Spleen (tissue), 11 donors: ENCODE measurements at regions not wholly inside any gene's neighbourhood (a gene's known extent, or its start where the extent isn't known, plus 50 kb on each side); places are given as distances from the start of the nearest gene placed in this dataset.

Experiments used
- DNase-seq: peaks from one replicate; pipeline ENCODE4 v3.0.0-alpha.2; 2020
- H3K27ac ChIP-seq, 8 donors: fragments of 200-600 bp; sonication (generic) in 7 of 8; 1 replicate in 4 of 8; 2 replicates in 4 of 8; pipeline versions ENCODE4 v1.5.0 to v1.8.0; 2016 to 2021; ENCODE audit warnings: inconsistent platforms in 4 of 8, mild to moderate bottlenecking in 4 of 8, moderate library complexity in 1 of 8
- H3K27me3 ChIP-seq, 7 donors: fragments of 200-600 bp; sonication (generic) in 6 of 7; replicated peaks in 1 of 7; 1 replicate in 4 of 7; 2 replicates in 3 of 7; pipeline versions ENCODE4 v1.5.0 to v1.8.0; 2016 to 2021; ENCODE audit warnings: inconsistent platforms in 3 of 7, mild to moderate bottlenecking in 1 of 7
- H3K36me3 ChIP-seq, 6 donors: fragments of 200-600 bp; sonication (generic) in 5 of 6; 1 replicate in 4 of 6; 2 replicates in 2 of 6; pipeline versions ENCODE4 v1.5.0 to v1.8.0; 2016 to 2021; ENCODE audit warnings: inconsistent platforms in 2 of 6
- H3K4me1 ChIP-seq, 6 donors: fragments of 200-600 bp; sonication (generic) in 5 of 6; 1 replicate in 3 of 6; 2 replicates in 3 of 6; pipeline versions ENCODE4 v1.5.0 to v1.8.0; 2016 to 2021; ENCODE audit warnings: inconsistent platforms in 3 of 6
- H3K4me3 ChIP-seq, 8 donors: fragments of 200-600 bp; sonication (generic) in 7 of 8; 1 replicate in 4 of 8; 2 replicates in 4 of 8; pipeline versions ENCODE4 v1.5.0 to v1.8.0; 2016 to 2021; ENCODE audit warnings: inconsistent platforms in 4 of 8, mild to moderate bottlenecking in 4 of 8, moderate library complexity in 2 of 8
- H3K9me3 ChIP-seq, 8 donors: fragments of 200-600 bp; sonication (generic) in 7 of 8; 1 replicate in 4 of 8; 2 replicates in 4 of 8; pipeline versions ENCODE4 v1.5.0 to v1.8.0; 2016 to 2021; ENCODE audit warnings: inconsistent platforms in 4 of 8
- CTCF ChIP-seq, 11 experiments: fragments of 200-600 bp in 7 of 11; fragments of 450-650 bp in 4 of 11; sonication (generic) in 4 of 11; IDR thresholded peaks in 8 of 11; conservative IDR thresholded peaks in 3 of 11; 1 replicate in 7 of 11; 2 replicates in 4 of 11; pipeline versions ENCODE4 v1.4.0 to v1.8.0; 2016 to 2021; ENCODE audit warnings: antibody characterized with exemption in 11 of 11, inconsistent platforms in 4 of 11, mild to moderate bottlenecking in 1 of 11
- POLR2A ChIP-seq, 3 donors: fragments of 450-650 bp; IDR thresholded peaks; one replicate each; pipeline ENCODE4 v1.5.1; 2017; ENCODE audit warnings: antibody characterized with exemption in 3 of 3, mild to moderate bottlenecking in 1 of 3
- POLR2AphosphoS5 ChIP-seq, 3 donors: sonication (generic); formaldehyde crosslinking; IDR thresholded peaks; one replicate each; pipeline ENCODE4 v1.5.1; 2017; ENCODE audit warnings: antibody characterized with exemption in 3 of 3
- WGBS, 5 donors: extraction: QIAGEN DNeasy Blood & Tissue Kit in 3 of 5; methylation state at CpG; one replicate each; pipeline versions ENCODE4 v1.1.5 to v1.1.7; 2013 to 2018; 5-methylcytosine and 5-hydroxymethylcytosine counted together
- intact Hi-C: fragments of 100-400 bp; cut with DNase I; formaldehyde crosslinking; loops from one replicate; pipeline ENCODE4 v1.15.0; 2023; ENCODE audit warnings: low total_unique reads
- donor health status: healthy with polysubstance abuse.
- donor health status: DM: no; HTN: no; CAD: no; lungs with moderate emphysema.
- donor health status: DM: no; HTN: no; CAD: no.
- donor health status: Bipolar disorder and iron deficiency.
- donor health status: healthy.
- donor health status: DM: no; HTN: no; CAD: no.
- donor health status: DM: yes; HTN: yes; CAD: no.

DNA sequence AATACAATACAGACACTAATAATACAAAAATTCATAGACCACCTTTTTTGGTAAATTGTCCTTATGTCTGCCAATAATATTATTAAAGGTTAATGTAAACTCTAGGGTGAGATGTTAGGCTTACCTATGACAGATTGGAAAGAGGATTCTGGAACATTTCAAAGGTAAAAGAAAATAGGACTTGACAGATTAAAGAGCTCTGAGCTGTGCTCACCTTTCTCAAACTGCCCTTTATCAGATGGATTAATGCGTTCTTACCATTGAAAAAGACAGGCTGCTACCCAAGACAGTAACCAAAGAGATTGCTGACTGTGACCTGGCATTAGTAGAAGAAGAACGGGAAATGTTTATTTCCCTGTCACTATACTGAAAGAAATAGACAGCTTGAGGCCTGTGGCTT lies 156.1 kb upstream of the MRPS30 start:
- Histone ChIP-seq H3K9me3 (peaks cover 4 to 41% (median 28%) of the 10 kb centered on the region in 8 donors), H3K36me3 (no peaks in the 10 kb centered on the region), H3K27ac (no peak overlapping the region), H3K27me3 (no peaks in the 10 kb centered on the region), H3K4me3 (no peak overlapping the region), H3K4me1 (no peaks in the 10 kb centered on the region)
- no peak for DNase-seq
- TF ChIP-seq CTCF (IDR thresholded peaks at IDR 0.05 in 8 of 11, conservative IDR thresholded peaks at IDR 0.05 in 3 of 11): no peak
- TF ChIP-seq POLR2A (IDR thresholded peaks at IDR 0.05): no peak
- no peak for TF ChIP-seq POLR2AphosphoS5 (IDR thresholded peaks at IDR 0.05)
- WGBS, 5 donors: 32 to 44% (median 38%) methylated on average over 2 of the region's 2 CpGs
- intact Hi-C loops: no loop called here

DNA sequence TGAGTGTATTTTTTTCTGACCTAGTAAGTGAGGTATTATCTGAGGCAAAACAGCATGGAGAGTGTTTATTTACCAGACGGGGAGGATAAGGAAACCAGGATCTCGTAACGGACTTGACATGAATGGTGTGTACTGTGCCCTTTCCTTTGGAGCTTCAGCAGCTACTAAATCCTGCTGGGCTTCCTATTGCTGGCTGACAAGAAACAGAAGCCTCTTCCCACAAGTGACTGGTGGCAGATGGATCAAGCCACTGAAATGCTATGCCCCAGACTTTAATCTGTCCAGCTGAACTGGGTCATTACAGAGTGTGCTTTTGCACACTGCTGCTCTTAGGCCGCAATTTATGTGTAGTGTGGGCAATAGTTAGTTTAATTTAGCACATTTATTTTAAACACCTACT lies 162.7 kb upstream of the MRPS30 start:
- Histone ChIP-seq H3K27me3 (no peaks in the 10 kb centered on the region), H3K27ac (no peak overlapping the region), H3K9me3 (peaks cover 0 to 10% (median 0%) of the 10 kb centered on the region in 8 donors), H3K4me3 (no peak overlapping the region), H3K36me3 (no peaks in the 10 kb centered on the region), H3K4me1 (no peaks in the 10 kb centered on the region)
- no peak for TF ChIP-seq POLR2A (IDR thresholded peaks at IDR 0.05)
- no peak for TF ChIP-seq POLR2AphosphoS5 (IDR thresholded peaks at IDR 0.05)
- no peak for TF ChIP-seq CTCF (IDR thresholded peaks at IDR 0.05 in 8 of 11, conservative IDR thresholded peaks at IDR 0.05 in 3 of 11)
- no peak for DNase-seq
- WGBS, 5 donors: 48 to 69% (median 61%) methylated on average over 4 of the region's 4 CpGs
- intact Hi-C loops: no loop called here

DNA sequence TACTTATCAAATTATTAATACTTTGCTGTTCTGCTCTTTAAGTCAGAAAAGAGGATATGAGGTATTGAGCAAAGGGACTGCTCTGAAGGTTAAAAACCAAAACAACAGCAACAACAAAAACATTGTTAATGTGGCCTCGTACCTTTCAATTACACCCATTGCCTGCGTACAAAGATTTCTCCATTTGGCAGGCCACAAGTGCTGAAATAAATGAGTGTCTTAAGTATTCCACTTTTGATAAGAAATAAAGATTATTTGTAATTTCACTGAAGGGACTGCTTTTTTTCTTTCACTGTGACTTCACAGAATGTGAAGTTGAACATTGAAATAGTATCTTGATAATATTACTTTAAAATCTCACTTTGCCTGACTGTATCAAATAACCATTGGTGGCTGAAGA lies 163.2 kb upstream of the MRPS30 start:
- DNase-seq: no peak
- Histone ChIP-seq H3K36me3 (no peaks in the 10 kb centered on the region), H3K4me1 (no peaks in the 10 kb centered on the region), H3K9me3 (peaks cover 0 to 15% (median 0%) of the 10 kb centered on the region in 8 donors), H3K27me3 (no peaks in the 10 kb centered on the region), H3K27ac (no peak overlapping the region), H3K4me3 (no peak overlapping the region)
- WGBS, 5 donors: 63 to 72% (median 69%) methylated on average over 2 of the region's 2 CpGs
- intact Hi-C loops: no loop called here
- TF ChIP-seq POLR2AphosphoS5 (IDR thresholded peaks at IDR 0.05) (no peak), CTCF (IDR thresholded peaks at IDR 0.05 in 8 of 11, conservative IDR thresholded peaks at IDR 0.05 in 3 of 11) (no peak)

DNA sequence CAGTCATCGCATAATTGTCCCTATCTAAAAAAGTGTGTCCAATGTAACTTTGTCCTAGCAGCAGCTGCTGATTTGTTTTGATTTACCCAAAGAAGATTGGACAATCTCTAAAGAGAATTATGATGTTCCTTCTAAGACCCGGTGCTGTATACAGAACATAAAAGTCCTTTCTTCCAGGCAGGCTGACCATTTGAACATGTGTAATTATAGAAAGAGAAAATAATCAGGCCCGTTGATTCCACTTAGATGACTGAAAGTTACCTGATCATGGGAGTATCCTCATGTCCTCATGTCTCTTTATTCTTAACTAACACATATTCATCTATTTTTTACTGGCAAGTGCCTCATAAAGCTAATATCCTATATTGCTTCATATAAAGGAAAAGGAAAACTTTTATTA lies 164.1 kb upstream of the MRPS30 start:
- peaks cover 0 to 16% (median 0%) of the 10 kb centered on the region in 8 donors for H3K9me3 ChIP-seq

More for the DNA sequence above, 164.1 kb upstream of the MRPS30 start:
- intact Hi-C loops: no loop called here
- no peak overlapping the region for H3K4me3 ChIP-seq
- no peak for TF ChIP-seq POLR2AphosphoS5 (IDR thresholded peaks at IDR 0.05)
- no peak for TF ChIP-seq CTCF (IDR thresholded peaks at IDR 0.05 in 8 of 11, conservative IDR thresholded peaks at IDR 0.05 in 3 of 11)
- TF ChIP-seq POLR2A (IDR thresholded peaks at IDR 0.05): no peak
- no peaks in the 10 kb centered on the region for H3K27me3 ChIP-seq
- no peaks in the 10 kb centered on the region for H3K36me3 ChIP-seq
- no peak for DNase-seq
- 61 to 73% (median 69%) methylated on average over 3 of the region's 3 CpGs for WGBS, 5 donors
- H3K4me1 ChIP-seq: no peaks in the 10 kb centered on the region
- H3K27ac ChIP-seq: no peak overlapping the region
